BLaER1 (cell line): ENCODE measurements at regions not wholly inside any gene's neighbourhood (a gene's known extent, or its start where the extent isn't known, plus 50 kb on each side); places are given as distances from the start of the nearest gene placed in this dataset.

ENCODE experiments used
- H3K27ac ChIP-seq: shearing (Covaris generic); formaldehyde crosslinking; 2 replicates; pipeline ENCODE4 v1.8.1; 2022
- H3K27me3 ChIP-seq: shearing (Covaris generic); formaldehyde crosslinking; 2 replicates; pipeline ENCODE4 v1.8.1; 2022
- H3K36me3 ChIP-seq: shearing (Covaris generic); formaldehyde crosslinking; 2 replicates; pipeline ENCODE4 v1.8.1; 2022
- H3K4me1 ChIP-seq: shearing (Covaris generic); formaldehyde crosslinking; 2 replicates; pipeline ENCODE4 v1.8.1; 2022
- H3K4me2 ChIP-seq: shearing (Covaris generic); formaldehyde crosslinking; 2 replicates; pipeline ENCODE4 v1.8.1; 2022
- H3K4me3 ChIP-seq: shearing (Covaris generic); formaldehyde crosslinking; 2 replicates; pipeline ENCODE4 v1.8.1; 2022
- H3K9ac ChIP-seq: shearing (Covaris generic); formaldehyde crosslinking; 2 replicates; pipeline ENCODE4 v1.8.1; 2022
- H3K9me3 ChIP-seq: shearing (Covaris generic); formaldehyde crosslinking; 2 replicates; pipeline ENCODE4 v1.8.1; 2022
- H4K20me1 ChIP-seq: shearing (Covaris generic); formaldehyde crosslinking; 2 replicates; pipeline ENCODE4 v1.8.1; 2022
- Cebpa-rat ChIP-seq: shearing (Covaris generic); IDR thresholded peaks from 2 replicates; pipeline ENCODE4 v1.8.1; 2022

- Histone ChIP-seq H4K20me1 (no peaks in the 10 kb centered on the region), H3K27me3 (no peaks in the 10 kb centered on the region), H3K4me1 (0 out of 2 replicates have a peak, but pooled peaks cover 4% of the 10 kb centered on the region), H3K9me3 (peaks cover 9% of the 10 kb centered on the region; the same call in 1 of the 2 replicates), H3K36me3 (no peaks in the 10 kb centered on the region), H3K27ac (no peak overlapping the region), H3K4me3 (no peak overlapping the region), H3K4me2 (no peak overlapping the region), H3K9ac (no peak overlapping the region)
- no peak for TF ChIP-seq Cebpa-rat
These were observed 145.4 kb upstream of the ZBED5 start for GRCh38 chr11:11003226-11003625.

DNA sequence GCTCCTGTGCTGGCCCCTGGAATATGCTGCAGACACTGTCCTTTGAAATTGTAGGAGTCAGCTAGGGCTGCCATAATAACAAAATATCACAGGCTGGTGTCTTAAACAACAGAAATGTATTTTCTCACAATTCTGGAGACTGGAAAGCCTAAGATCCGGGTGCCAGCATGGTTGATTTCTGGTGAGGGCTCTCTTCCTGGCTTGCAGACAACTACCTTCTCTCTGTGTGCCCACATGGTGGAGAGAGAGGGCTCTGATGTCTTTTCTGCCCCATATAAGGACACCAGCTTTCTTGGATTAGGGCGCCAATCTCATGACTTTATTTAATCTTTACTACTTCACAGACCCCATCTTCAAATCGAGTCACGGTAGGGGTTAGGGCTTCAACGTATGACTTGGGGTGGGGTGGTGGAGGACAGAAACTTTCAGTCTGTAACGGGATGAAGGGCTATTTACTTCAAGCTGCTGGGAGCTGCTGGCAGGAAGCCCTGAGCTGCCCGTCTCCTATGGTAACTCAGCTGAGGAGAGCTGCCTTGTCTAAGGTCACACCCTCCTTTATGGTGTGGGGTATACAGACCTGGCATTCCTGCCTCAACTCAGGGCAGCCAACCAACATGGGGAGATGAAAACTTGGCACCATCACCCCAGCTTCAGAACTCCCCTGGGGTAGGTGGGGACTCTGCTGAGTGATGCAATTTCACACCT is 142.9 kb upstream of the ZBED5 start:
- Histone ChIP-seq H4K20me1 (no peaks in the 10 kb centered on the region), H3K27me3 (no peaks in the 10 kb centered on the region), H3K36me3 (no peaks in the 10 kb centered on the region), H3K9me3 (peaks cover 6% of the 10 kb centered on the region; the same call in 1 of the 2 replicates), H3K4me2 (no peak overlapping the region), H3K27ac (no peak overlapping the region), H3K4me1 (0 out of 2 replicates have a peak, but pooled peaks cover 4% of the 10 kb centered on the region), H3K9ac (no peak overlapping the region), H3K4me3 (no peak overlapping the region)
- TF ChIP-seq Cebpa-rat, result no peak

DNA sequence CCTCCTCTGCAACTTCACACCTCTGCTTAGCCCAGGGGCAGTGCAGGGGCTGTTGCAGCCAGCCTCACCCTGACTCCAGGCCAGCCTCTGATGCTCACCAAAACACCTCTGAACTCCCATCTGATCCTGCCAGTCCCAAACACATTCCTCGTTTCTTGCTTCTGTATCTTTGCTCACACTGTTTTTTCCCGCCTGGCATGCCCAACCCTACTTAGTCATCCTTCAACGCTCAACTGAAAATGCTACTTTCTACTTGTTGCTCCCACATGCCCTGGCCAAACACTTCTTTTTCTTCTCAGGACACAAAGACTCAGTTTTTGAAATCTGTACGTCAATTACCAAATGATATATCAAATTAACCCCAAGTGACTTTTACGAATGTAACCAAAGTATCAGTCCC is 140.8 kb upstream of the ZBED5 start:
- Histone ChIP-seq H3K4me1 (0 out of 2 replicates have a peak, but pooled peaks cover 4% of the 10 kb centered on the region), H3K9ac (no peak overlapping the region), H3K27me3 (no peaks in the 10 kb centered on the region)

DNA sequence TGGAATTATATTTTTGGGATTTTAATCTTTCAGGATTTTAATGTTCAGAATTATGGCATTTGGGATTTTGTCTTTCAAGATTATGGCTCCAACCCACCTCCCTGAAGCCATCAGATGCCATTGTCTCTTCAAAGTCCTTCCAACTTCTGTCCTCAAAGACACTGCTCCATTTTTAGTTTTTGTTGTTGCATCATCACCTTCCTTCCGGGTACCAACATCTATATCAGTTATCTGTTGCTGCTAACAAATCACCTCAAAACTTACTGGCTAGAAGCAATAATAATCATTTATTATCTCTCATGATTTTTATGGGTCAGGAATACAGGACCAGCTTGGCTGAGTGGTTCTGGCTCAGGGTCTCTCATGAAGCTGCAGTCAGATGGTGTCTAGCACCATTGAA is 138.8 kb upstream of the ZBED5 start:
- no peaks in the 10 kb centered on the region for H4K20me1 ChIP-seq
- H3K9me3 ChIP-seq, result peaks cover 8% of the 10 kb centered on the region; the same call in 1 of the 2 replicates
- H3K4me1 ChIP-seq, result 0 out of 2 replicates have a peak, but pooled peaks cover 4% of the 10 kb centered on the region
- H3K27ac ChIP-seq, result no peak overlapping the region
- H3K27me3 ChIP-seq, result no peaks in the 10 kb centered on the region
- no peak overlapping the region for H3K4me3 ChIP-seq
- H3K9ac ChIP-seq, result no peak overlapping the region
- TF ChIP-seq Cebpa-rat, result no peak
- no peak overlapping the region for H3K4me2 ChIP-seq
- no peaks in the 10 kb centered on the region for H3K36me3 ChIP-seq

More for the DNA sequence above, 140.8 kb upstream of the ZBED5 start:
- Histone ChIP-seq H3K4me3 (no peak overlapping the region), H3K4me2 (no peak overlapping the region), H3K9me3 (peaks cover 8% of the 10 kb centered on the region; the same call in 1 of the 2 replicates), H3K27ac (no peak overlapping the region), H4K20me1 (no peaks in the 10 kb centered on the region), H3K36me3 (no peaks in the 10 kb centered on the region)
- TF ChIP-seq Cebpa-rat, result no peak

DNA sequence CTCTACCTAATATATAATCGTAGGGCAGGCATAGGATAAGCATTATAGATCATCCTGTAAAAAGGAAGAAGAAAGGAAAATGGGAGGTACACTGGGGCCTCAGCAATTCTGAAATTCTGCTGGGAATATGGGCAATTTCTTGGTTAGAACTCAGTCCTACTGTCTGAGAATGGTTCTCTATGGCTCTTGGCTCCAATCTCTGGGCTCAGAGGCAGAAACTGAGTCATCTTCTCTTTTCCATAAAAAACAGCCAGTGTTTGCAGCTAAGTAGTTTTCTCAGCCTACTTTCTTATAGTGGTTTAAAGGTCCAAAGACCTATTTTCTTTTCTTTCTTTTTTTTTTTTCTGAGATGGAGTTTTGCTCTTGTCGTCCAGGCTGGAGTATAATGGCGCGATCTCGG is 135.8 kb upstream of the ZBED5 start:
- H3K36me3 ChIP-seq, result no peaks in the 10 kb centered on the region
- H3K4me1 ChIP-seq, result no peaks in the 10 kb centered on the region
- H3K27me3 ChIP-seq, result no peaks in the 10 kb centered on the region
- no peak overlapping the region for H3K4me2 ChIP-seq
- no peak for TF ChIP-seq Cebpa-rat
- peaks cover 8% of the 10 kb centered on the region; the same call in 1 of the 2 replicates for H3K9me3 ChIP-seq
- H3K4me3 ChIP-seq, result no peak overlapping the region
- H3K27ac ChIP-seq, result no peak overlapping the region
- H4K20me1 ChIP-seq, result no peaks in the 10 kb centered on the region
- no peak overlapping the region for H3K9ac ChIP-seq

DNA sequence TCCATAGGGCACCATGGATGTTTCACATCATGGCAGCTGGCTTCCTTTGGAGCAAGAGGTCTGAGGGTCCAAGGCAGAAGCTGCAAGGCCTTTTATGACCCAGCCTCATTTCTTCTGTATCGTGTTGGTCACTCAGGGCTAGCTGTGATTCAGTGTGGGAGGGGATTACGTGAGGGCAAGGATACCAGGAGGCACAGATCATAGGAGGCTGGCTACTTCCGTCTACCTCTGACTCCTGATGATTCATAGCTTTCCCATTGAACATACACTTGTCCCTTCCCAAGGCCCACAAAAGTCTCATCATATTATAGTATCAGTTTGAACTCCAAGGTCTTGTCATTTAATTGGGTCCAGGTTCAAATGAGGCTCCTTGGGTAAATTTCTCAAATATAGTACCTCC is 135.3 kb upstream of the ZBED5 start:
- no peak for TF ChIP-seq Cebpa-rat
- H3K4me3 ChIP-seq, result no peak overlapping the region
- H4K20me1 ChIP-seq, result no peaks in the 10 kb centered on the region
- H3K9me3 ChIP-seq, result peaks cover 8% of the 10 kb centered on the region; the same call in 1 of the 2 replicates
- H3K27me3 ChIP-seq, result no peaks in the 10 kb centered on the region
- no peak overlapping the region for H3K27ac ChIP-seq
- H3K36me3 ChIP-seq, result no peaks in the 10 kb centered on the region
- H3K9ac ChIP-seq, result no peak overlapping the region
- H3K4me1 ChIP-seq, result no peaks in the 10 kb centered on the region
- no peak overlapping the region for H3K4me2 ChIP-seq

DNA sequence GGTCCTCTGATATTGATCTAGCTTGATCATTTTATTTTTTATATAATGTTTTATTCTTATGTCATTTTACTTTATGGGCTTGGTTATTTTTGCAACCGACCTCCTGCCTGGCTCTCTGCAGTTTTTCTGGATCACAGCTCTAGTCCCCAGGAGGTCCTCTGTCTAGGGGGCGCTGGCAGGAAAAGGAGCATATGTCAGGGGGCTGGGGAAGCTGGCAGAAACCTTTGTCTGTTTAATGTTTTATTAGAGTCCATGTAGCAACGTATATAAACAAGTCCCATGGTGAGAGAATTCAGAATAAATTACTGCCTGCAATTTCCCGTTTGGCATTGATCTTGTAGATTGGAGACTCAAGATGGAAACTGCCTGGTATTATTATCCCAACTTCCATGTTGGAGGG is 133.5 kb upstream of the ZBED5 start:
- H3K4me2 ChIP-seq, result no peak overlapping the region
- H3K36me3 ChIP-seq, result no peaks in the 10 kb centered on the region
- H3K27ac ChIP-seq, result no peak overlapping the region
- H3K9me3 ChIP-seq, result peaks cover 8% of the 10 kb centered on the region; the same call in 1 of the 2 replicates
- no peaks in the 10 kb centered on the region for H3K27me3 ChIP-seq
- H4K20me1 ChIP-seq, result no peaks in the 10 kb centered on the region
- H3K4me3 ChIP-seq, result no peak overlapping the region
- TF ChIP-seq Cebpa-rat, result no peak
- no peaks in the 10 kb centered on the region for H3K4me1 ChIP-seq
- no peak overlapping the region for H3K9ac ChIP-seq

- Histone ChIP-seq H3K9ac (no peak overlapping the region), H3K27me3 (no peaks in the 10 kb centered on the region), H3K4me3 (no peak overlapping the region), H4K20me1 (no peaks in the 10 kb centered on the region), H3K4me2 (no peak overlapping the region), H3K4me1 (peaks cover 7% of the 10 kb centered on the region), H3K9me3 (peaks cover 8% of the 10 kb centered on the region; the same call in 1 of the 2 replicates), H3K27ac (no peak overlapping the region), H3K36me3 (no peaks in the 10 kb centered on the region)
- no peak for TF ChIP-seq Cebpa-rat
These were observed 132.9 kb upstream of the ZBED5 start for GRCh38 chr11:10990637-10991193.

DNA sequence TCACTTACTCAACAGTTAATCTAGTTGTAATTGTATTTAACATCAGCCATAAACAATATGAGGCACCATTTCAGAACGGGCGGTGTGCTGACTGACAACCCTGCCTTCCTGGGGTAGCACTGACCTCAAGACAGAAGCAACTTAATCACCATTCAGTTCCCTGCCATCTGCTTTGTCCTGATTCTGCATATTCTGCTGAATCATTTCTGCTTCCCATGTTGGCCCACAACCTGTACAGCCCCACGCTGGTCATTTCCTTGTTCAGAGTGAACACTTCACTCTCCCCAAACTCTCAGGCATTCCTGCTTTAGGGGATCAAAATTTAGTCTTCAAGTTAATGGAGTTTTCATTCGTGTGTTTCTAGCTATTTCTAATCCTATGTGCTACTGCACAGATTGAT is 132.3 kb upstream of the ZBED5 start:
- Histone ChIP-seq H4K20me1 (no peaks in the 10 kb centered on the region), H3K27me3 (no peaks in the 10 kb centered on the region), H3K4me2 (no peak overlapping the region), H3K27ac (no peak overlapping the region), H3K4me1 (peaks cover 7% of the 10 kb centered on the region), H3K9me3 (peaks cover 8% of the 10 kb centered on the region; the same call in 1 of the 2 replicates), H3K36me3 (no peaks in the 10 kb centered on the region), H3K4me3 (no peak overlapping the region), H3K9ac (no peak overlapping the region)
- no peak for TF ChIP-seq Cebpa-rat

DNA sequence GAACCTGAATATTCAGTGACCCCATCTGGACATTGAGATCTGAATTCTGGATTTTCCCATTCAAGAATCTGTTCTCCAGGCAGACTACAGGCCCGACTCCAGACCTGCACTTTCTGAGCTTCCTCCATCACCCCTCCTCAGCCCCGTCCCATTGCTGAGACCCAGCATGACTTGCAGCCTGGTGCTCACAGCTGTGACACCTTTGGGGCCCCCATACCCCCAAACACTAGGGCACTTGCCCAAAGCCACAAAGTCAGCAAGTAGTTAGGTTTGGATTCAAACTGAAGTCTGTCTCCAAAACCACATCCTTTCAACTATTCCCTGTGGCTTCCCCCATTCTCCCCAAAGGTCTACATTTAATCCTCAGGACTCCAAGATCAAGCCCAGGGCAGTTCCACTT is 128.2 kb upstream of the ZBED5 start:
- no peak overlapping the region for H3K9ac ChIP-seq
- no peaks in the 10 kb centered on the region for H4K20me1 ChIP-seq
- peak overlapping the region; percentile 35 for H3K4me2 ChIP-seq
- H3K9me3 ChIP-seq, result no peaks in the 10 kb centered on the region
- no peak for TF ChIP-seq Cebpa-rat
- H3K27ac ChIP-seq, result no peak overlapping the region
- H3K27me3 ChIP-seq, result no peaks in the 10 kb centered on the region
- no peaks in the 10 kb centered on the region for H3K36me3 ChIP-seq
- no peak overlapping the region for H3K4me3 ChIP-seq
- H3K4me1 ChIP-seq, result peaks cover 16% of the 10 kb centered on the region
